HepG2 (cell line): ENCODE measurements at regions not wholly inside any gene's neighbourhood (a gene's known extent, or its start where the extent isn't known, plus 50 kb on each side); places are given as distances from the start of the nearest gene placed in this dataset.
A peak's percentile ranks its signal among the peaks of the same experiment; 100 is the strongest.

Source experiments
- ATAC-seq: fragments of 200-7000 bp; cut with Tn5 transposase; 3 replicates; pipeline ENCODE4 v1.9.1; 2020; ENCODE audit warnings: mild to moderate bottlenecking, moderate library complexity
- BruUV-seq: library from RNA; stranded (reverse); fragments of 400-500 nt; replicated peaks from 2 replicates; lab custom pipeline; 2021; lab: Mats Ljungman, UMichigan
- CTCF ChIA-PET: fragments of 300-600 bp; formaldehyde crosslinking; extraction: SDS; loops from one replicate; lab custom pipeline; 2021; ENCODE audit warnings: low total read pairs, inconsistent platforms, low intra/inter-chr PET ratio; lab: Yijun Ruan, JAX
- POLR2A ChIA-PET: fragments of 350-600 bp; sonication (Branson Sonifier 250); formaldehyde crosslinking; loops from one replicate; lab custom pipeline; 2020; ENCODE audit warnings: antibody characterized with exemption, inconsistent platforms; lab: Yijun Ruan, JAX
- DNase-seq: peaks from one replicate; pipeline ENCODE4 v3.0.0-alpha.2; 2015; ENCODE audit warnings: low spot score
- FAIRE-seq: peaks from 3 replicates; lab custom pipeline; 2011; peaks lifted over from hg19 to GRCh38; lab: Jason Lieb, UNC
- H2AFZ ChIP-seq: one replicate; pipeline ENCODE4 v1.6.1; 2011; ENCODE audit warnings: low read length, inconsistent platforms
- H3K27ac ChIP-seq: fragments of 300-600 bp; 3 replicates; pipeline ENCODE4 v1.8.0; 2011; ENCODE audit warnings: mixed run types, mild to moderate bottlenecking, mixed read lengths, low read length, inconsistent platforms; ENCODE audit not compliant: insufficient read depth; ENCODE audit errors: extremely low read length
- H3K27me3 ChIP-seq, 2 experiments: fragments of 200-600 bp in 1 of 2; 2 replicates in 1 of 2; 3 replicates in 1 of 2; pipeline versions ENCODE4 v1.6.0 to v1.8.0; 2011; ENCODE audit warnings: low read length in 2 of 2, mild to moderate bottlenecking in 2 of 2, moderate library complexity in 2 of 2, inconsistent platforms in 1 of 2; ENCODE audit not compliant: insufficient read depth in 2 of 2, control insufficient read depth in 1 of 2
- H3K36me3 ChIP-seq, 2 experiments: fragments of 200-600 bp in 1 of 2; replicated peaks in 1 of 2; 2 replicates in 1 of 2; 3 replicates in 1 of 2; pipeline versions ENCODE4 v1.5.1 to v1.8.0; 2011; ENCODE audit warnings: low read length in 2 of 2, inconsistent platforms in 1 of 2; ENCODE audit not compliant: insufficient read depth in 2 of 2, control insufficient read depth in 1 of 2
- H3K4me1 ChIP-seq: 2 replicates; pipeline ENCODE4 v1.5.1; 2012; ENCODE audit warnings: low read length, inconsistent platforms; ENCODE audit not compliant: insufficient read depth
- H3K4me2 ChIP-seq: 2 replicates; pipeline ENCODE4 v1.6.0; 2011; ENCODE audit warnings: low read depth, low read length, inconsistent platforms
- H3K4me3 ChIP-seq, 3 experiments: fragments of 200-600 bp in 1 of 3; sonication (generic), shearing (Covaris generic) in 1 of 3; replicated peaks in 1 of 3; 2 replicates each; pipeline ENCODE4 v1.5.1; 2011 to 2016; ENCODE audit warnings: low read length in 3 of 3, inconsistent platforms in 2 of 3, low read depth in 2 of 3, mild to moderate bottlenecking in 2 of 3, control low read depth in 1 of 3, mixed read lengths in 1 of 3; ENCODE audit not compliant: insufficient read depth in 1 of 3
- H3K79me2 ChIP-seq: one replicate; pipeline ENCODE4 v1.6.1; 2011; ENCODE audit warnings: low read length, inconsistent platforms; ENCODE audit not compliant: insufficient read depth
- H3K9ac ChIP-seq: 2 replicates; pipeline ENCODE4 v1.6.0; 2011; ENCODE audit warnings: mild to moderate bottlenecking, low read depth, low read length, inconsistent platforms; ENCODE audit not compliant: insufficient read depth
- H3K9me3 ChIP-seq: 2 replicates; pipeline ENCODE4 v1.5.1; 2012; ENCODE audit warnings: mild to moderate bottlenecking, low read length
- H4K20me1 ChIP-seq: 2 replicates; pipeline ENCODE4 v1.6.0; 2011; ENCODE audit warnings: inconsistent platforms, mild to moderate bottlenecking, low read length, moderate library complexity; ENCODE audit not compliant: insufficient read depth
- ATAD3A ChIP-seq: sonication (generic); formaldehyde crosslinking; IDR thresholded peaks from 2 replicates; pipeline ENCODE4 v1.4.0; 2020; ENCODE audit warnings: missing genetic modification reagents
- FOXA1 ChIP-seq, 2 experiments: fragments of 450-650 bp in 1 of 2; sonication (generic) in 1 of 2; formaldehyde crosslinking in 1 of 2; IDR thresholded peaks; 2 replicates each; pipeline versions ENCODE4 v1.4.0 to v1.6.1; 2016 to 2020; ENCODE audit warnings: missing genetic modification reagents in 1 of 2
- FOXA3 ChIP-seq: IDR thresholded peaks from 2 replicates; pipeline ENCODE4 v1.6.1; 2016; ENCODE audit warnings: missing genetic modification reagents, missing compliant biosample characterization
- ISL2 ChIP-seq: sonication (generic); formaldehyde crosslinking; IDR thresholded peaks from 2 replicates; pipeline ENCODE4 v1.5.0; 2020; ENCODE audit warnings: missing genetic modification reagents
- MBD4 ChIP-seq: IDR thresholded peaks from 2 replicates; pipeline ENCODE4 v1.6.1; 2012; ENCODE audit warnings: low read length, inconsistent platforms, borderline replicate concordance
- NFRKB ChIP-seq: fragments of 450-650 bp; IDR thresholded peaks from 2 replicates; pipeline ENCODE4 v1.6.1; 2017
- SMAD3 ChIP-seq: sonication (generic); formaldehyde crosslinking; IDR thresholded peaks from 2 replicates; pipeline ENCODE4 v1.4.0; 2020; ENCODE audit warnings: missing genetic modification reagents
- SOX13 ChIP-seq, 3 experiments: fragments of 450-650 bp in 1 of 3; sonication (generic) in 1 of 3; formaldehyde crosslinking in 1 of 3; IDR thresholded peaks in 2 of 3; conservative IDR thresholded peaks in 1 of 3; 2 replicates each; pipeline versions ENCODE4 v1.5.0 to v1.6.1; 2016 to 2020; ENCODE audit warnings: antibody characterized with exemption in 1 of 3, mild to moderate bottlenecking in 1 of 3, missing compliant biosample characterization in 1 of 3, missing genetic modification reagents in 1 of 3, moderate library complexity in 1 of 3
- TFAP4 ChIP-seq: sonication (generic); IDR thresholded peaks from 2 replicates; pipeline ENCODE4 v1.6.1; 2016; ENCODE audit warnings: low read depth, borderline replicate concordance
- ZFY ChIP-seq: sonication (generic); formaldehyde crosslinking; IDR thresholded peaks from 2 replicates; pipeline ENCODE4 v1.4.0; 2020; ENCODE audit warnings: missing genetic modification reagents
- ZNF337 ChIP-seq: sonication (generic); formaldehyde crosslinking; IDR thresholded peaks from 2 replicates; pipeline ENCODE4 v1.5.1; 2020; ENCODE audit warnings: missing genetic modification reagents, low read depth, mild to moderate bottlenecking, borderline replicate concordance
- WGBS: methylation state at CpG from one replicate; pipeline ENCODE4 v1.1.6; 2017; ENCODE audit warnings: low lambda C conversion rate; 5-methylcytosine and 5-hydroxymethylcytosine counted together
- in situ Hi-C: cut with HindIII; loops from 2 replicates; pipeline ENCODE4 v1.10.0; 2017; ENCODE audit warnings: low pct_unique_long_range_greater_than_20kb; ENCODE audit not compliant: extremely low pct_ligation_motif_present
- intact Hi-C: fragments of 100-400 bp; cut with micrococcal nuclease; formaldehyde crosslinking; loops from one replicate; pipeline ENCODE4 v1.10.0; 2022; ENCODE audit not compliant: unreplicated experiment

- CTCF ChIA-PET = no interaction called here
- BruUV-seq = no TSS peak
- no peaks in the 10 kb centered on the region for H3K36me3 ChIP-seq
- TF ChIP-seq ZFY (CRISPR knock-in tag) (no peak), SMAD3 (CRISPR knock-in tag) (no peak), MBD4 (no peak), ISL2 (CRISPR knock-in tag) (no peak), NFRKB (no peak), ZNF337 (CRISPR knock-in tag) (no peak)
- TF ChIP-seq, all 625 proteins: peak for 0
- H2AFZ ChIP-seq = no peak overlapping the region
- no peaks in the 10 kb centered on the region for H3K79me2 ChIP-seq
- no peak overlapping the region for H3K27ac ChIP-seq
- no peak overlapping the region for H3K9ac ChIP-seq
- no peak overlapping the region for H3K4me2 ChIP-seq
- WGBS = 100% methylated on average over 1 of the region's 2 CpGs
- FAIRE-seq (no peak), DNase-seq (no peak), ATAC-seq (no peak)
- POLR2A ChIA-PET = no interaction called here
- no peaks in the 10 kb centered on the region for H3K9me3 ChIP-seq
- H3K4me1 ChIP-seq = peaks cover 38% of the 10 kb centered on the region
- H4K20me1 ChIP-seq = no peaks in the 10 kb centered on the region
- no peak overlapping the region for H3K4me3 ChIP-seq
- in situ Hi-C loops (no loop called here), intact Hi-C loops (no loop called here)
- H3K27me3 ChIP-seq = peaks cover 0 to 5% of the 10 kb centered on the region in 2 experiments; a peak in 2 of 5 replicates
Observed at GRCh38 chr5:34507933-34508332, 148.2 kb upstream of the RAI14 start.

- in situ Hi-C loops = no loop called here
Observed at GRCh38 chr5:34509392-34509791, 146.7 kb upstream of the RAI14 start.

More at GRCh38 chr5:34509392-34509791, 146.7 kb upstream of the RAI14 start:
- ATAC-seq (no peak), FAIRE-seq (no peak), DNase-seq (no peak)
- Histone ChIP-seq H3K4me2 (no peak overlapping the region; the same call in 1 of the 2 replicates), H3K36me3 (no peaks in the 10 kb centered on the region), H3K79me2 (no peaks in the 10 kb centered on the region), H3K27me3 (no peaks in the 10 kb centered on the region), H3K27ac (no peak overlapping the region), H3K9ac (no peak overlapping the region), H3K4me3 (no peak overlapping the region), H3K4me1 (peaks cover 38% of the 10 kb centered on the region), H2AFZ (no peak overlapping the region)
- ChIA-PET POLR2A (no interaction called here), CTCF (no interaction called here)
- 2% methylated on average over 2 of the region's 2 CpGs for WGBS
- no TSS peak for BruUV-seq
- peak; percentile 56 for TF ChIP-seq FOXA3 (CRISPR knock-in tag)
- no peak for TF ChIP-seq SOX13 (IDR thresholded peaks at IDR 0.05)
- peak in 1 of 2 experiments; percentile 26; a peak in 1 of 4 replicates for TF ChIP-seq SOX13 (CRISPR knock-in tag; conservative IDR thresholded peaks at IDR 0.05 in 1 of 2, IDR thresholded peaks at IDR 0.05 in 1 of 2)
- peak; percentile 59; the same call in 1 of the 2 replicates for TF ChIP-seq TFAP4
- TF ChIP-seq FOXA1 (IDR thresholded peaks at IDR 0.05) = no peak
- peak; percentile 43; the same call in 1 of the 2 replicates for TF ChIP-seq FOXA1 (CRISPR knock-in tag; IDR thresholded peaks at IDR 0.05)
- no peak for TF ChIP-seq ATAD3A (CRISPR knock-in tag)
- TF ChIP-seq, all 625 proteins: peak for 4
- intact Hi-C loops = no loop called here
- no peaks in the 10 kb centered on the region for H3K9me3 ChIP-seq
- no peaks in the 10 kb centered on the region for H4K20me1 ChIP-seq
